HG03558 (cell line): ENCODE measurements at regions not wholly inside any gene's neighbourhood (a gene's known extent, or its start where the extent isn't known, plus 50 kb on each side); places are given as distances from the start of the nearest gene placed in this dataset.

Experiments used
- ATAC-seq: cut with Tn5 transposase; IDR thresholded peaks from one replicate; pipeline ENCODE4 v1.9.1; 2021; ENCODE audit warnings: moderate number of reproducible peaks; ENCODE audit not compliant: unreplicated experiment; ENCODE audit errors: extremely low read depth

- no peak for ATAC-seq
Measured at GRCh38 chr12:116654226-116654743, 83.6 kb downstream of the SPRING1 start.

DNA sequence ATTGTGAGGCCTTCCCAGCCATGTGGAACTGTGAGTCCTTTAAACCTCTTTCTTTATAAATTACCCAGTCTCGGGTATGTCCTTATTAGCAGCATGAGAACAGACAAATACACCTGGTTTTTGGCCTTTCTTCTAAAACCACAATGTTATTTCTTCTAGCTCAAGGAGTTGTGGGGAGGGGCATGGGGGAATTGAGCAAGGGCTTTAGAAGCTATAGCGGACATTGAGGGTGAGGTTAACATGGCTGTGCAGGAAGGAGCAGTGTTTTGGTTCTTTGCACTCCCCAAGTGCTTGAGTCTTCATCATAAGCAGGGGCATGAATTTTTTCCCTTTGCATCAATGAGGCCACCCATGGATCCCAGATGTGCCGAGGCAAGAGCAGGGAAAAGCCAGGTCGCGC is 86.8 kb downstream of the SPRING1 start:
- ATAC-seq, result no peak

GRCh38 chr12:116650585-116651087 is 87.2 kb downstream of the SPRING1 start:
- no peak for ATAC-seq

DNA sequence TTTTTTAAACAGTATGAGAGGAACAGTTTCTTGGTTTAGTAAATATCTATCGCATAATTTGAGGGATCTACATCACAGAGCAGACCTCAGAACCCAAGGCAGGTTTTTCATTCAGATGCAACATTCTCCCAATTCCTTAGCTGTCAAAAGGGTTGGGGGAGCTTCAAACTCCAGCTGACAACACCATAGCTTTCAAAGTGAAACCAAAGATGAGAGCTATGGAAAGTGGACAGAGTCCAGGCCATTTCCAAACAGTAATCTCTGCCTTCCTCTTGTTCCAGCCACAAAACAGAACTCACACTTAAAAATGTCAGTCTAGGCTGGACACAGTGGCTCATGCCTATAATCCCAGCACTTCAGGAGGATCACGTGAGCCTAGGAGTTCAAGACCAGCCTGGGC is 87.8 kb downstream of the SPRING1 start:
- ATAC-seq, result no peak

GRCh38 chr12:116647813-116648212 is 88.6 kb downstream of the MAP1LC3B2 start:
- ATAC-seq, result no peak

- ATAC-seq, result no peak
Measured at GRCh38 chr12:116646901-116647300, 87.7 kb downstream of the MAP1LC3B2 start.

DNA sequence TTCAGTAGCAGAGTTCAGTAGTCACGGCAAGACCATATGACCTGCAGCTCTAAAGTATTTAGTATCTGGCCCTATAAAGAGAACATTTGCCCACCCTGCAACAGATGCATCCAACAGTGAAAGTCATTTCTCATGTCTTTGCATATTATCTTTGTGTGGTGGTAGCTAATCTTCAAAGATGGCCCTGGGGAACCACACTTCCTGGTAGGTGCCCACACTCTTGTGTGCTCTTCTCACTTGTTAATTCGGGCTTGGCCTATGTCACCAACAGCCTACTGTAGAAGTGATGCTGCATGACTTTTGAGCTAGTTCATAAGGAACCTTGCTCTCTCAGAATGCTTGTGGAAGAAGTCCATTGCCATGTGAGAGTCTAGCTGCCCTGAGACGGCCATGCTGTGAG is 85.6 kb downstream of the MAP1LC3B2 start:
- ATAC-seq, result no peak

DNA sequence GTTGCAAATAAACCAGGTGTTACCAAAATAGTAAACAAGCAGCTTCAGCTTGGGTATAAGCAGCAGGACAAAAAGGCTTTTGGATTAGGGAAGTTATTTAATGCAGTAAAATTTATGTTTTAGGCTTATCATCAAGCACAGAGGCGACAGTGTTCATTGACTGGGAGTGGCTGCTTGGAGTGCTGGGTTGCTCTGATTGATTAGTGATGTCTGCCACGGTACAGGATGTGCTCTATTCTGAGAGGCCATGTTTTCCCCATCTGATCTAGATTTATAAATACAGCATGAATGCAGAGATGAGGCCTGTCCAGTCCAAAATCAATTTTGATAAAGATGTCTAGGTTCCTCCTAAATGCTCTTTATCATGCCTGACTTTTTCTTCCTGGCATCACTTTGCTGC is 83.5 kb downstream of the MAP1LC3B2 start:
- no peak for ATAC-seq

- ATAC-seq, result no peak
Measured at GRCh38 chr12:116642106-116642505, 82.9 kb downstream of the MAP1LC3B2 start.

- no peak for ATAC-seq
Measured at GRCh38 chr12:116640281-116640680, 81.1 kb downstream of the MAP1LC3B2 start.

DNA sequence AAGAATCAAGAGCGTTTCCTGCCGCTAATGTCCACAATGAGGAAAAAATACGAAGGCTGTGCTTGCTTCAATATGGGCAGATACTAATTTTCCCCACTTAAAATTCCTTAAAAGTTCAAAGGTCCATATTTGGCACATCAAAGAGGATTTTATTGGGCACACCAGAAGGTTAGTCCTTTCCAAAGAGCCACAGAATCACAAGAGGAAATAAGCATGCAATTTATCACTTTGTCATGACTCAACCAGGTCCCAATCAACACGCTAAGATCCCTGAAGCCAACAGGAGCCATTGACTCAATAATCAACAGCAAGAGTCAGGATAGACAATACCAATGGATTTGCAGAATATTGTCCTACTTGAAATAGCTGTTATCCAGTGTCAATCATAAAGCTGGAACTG is 80.6 kb downstream of the MAP1LC3B2 start:
- no peak for ATAC-seq

- ATAC-seq, result no peak
Measured at GRCh38 chr12:116638376-116638775, 79.2 kb downstream of the MAP1LC3B2 start.

- ATAC-seq, result no peak
Measured at GRCh38 chr12:116637589-116638150, 78.5 kb downstream of the MAP1LC3B2 start.

- no peak for ATAC-seq
Measured at GRCh38 chr12:116636608-116637519, 77.7 kb downstream of the MAP1LC3B2 start.

- no peak for ATAC-seq
Measured at GRCh38 chr12:116635487-116635886, 76.3 kb downstream of the MAP1LC3B2 start.

GRCh38 chr12:116633476-116633875 is 74.3 kb downstream of the MAP1LC3B2 start:
- ATAC-seq, result no peak

DNA sequence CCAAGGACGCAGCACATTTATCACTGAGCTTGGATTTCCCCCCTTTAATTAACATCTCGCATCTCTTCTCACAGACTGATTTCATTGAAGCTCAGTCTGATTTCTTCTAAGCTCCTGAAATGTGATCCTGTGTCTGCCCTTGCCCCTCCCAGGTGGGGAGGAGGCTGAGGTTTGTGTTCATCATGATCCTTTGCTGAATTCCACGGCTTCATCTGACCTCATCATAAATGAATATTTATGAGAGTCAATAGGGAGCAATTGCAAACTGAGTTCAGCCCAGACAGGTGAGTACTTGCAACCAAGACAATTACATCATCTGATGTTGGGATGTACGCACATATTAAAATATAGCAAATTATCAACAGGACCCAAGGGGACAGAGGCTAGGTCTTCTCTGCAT is 72.4 kb downstream of the MAP1LC3B2 start:
- ATAC-seq, result no peak

- ATAC-seq, result no peak
Measured at GRCh38 chr12:116630762-116631161, 71.6 kb downstream of the MAP1LC3B2 start.

GRCh38 chr12:116629480-116629879 is 70.3 kb downstream of the MAP1LC3B2 start:
- ATAC-seq, result no peak

- no peak for ATAC-seq
Measured at GRCh38 chr12:116628989-116629388, 69.8 kb downstream of the MAP1LC3B2 start.

- ATAC-seq, result no peak
Measured at GRCh38 chr12:116628450-116628793, 69.2 kb downstream of the MAP1LC3B2 start.
